Type B pancreatic cell (in vitro differentiated cells): ENCODE measurements at regions not wholly inside any gene's neighbourhood (a gene's known extent, or its start where the extent isn't known, plus 50 kb on each side); places are given as distances from the start of the nearest gene placed in this dataset.

Experiments
- DNase-seq: peaks from one replicate; pipeline ENCODE4 v3.0.0; 2021; ENCODE audit warnings: mixed read lengths; ENCODE audit not compliant: unreplicated experiment; ENCODE audit errors: extremely low spot score
- H3K27ac Mint-ChIP-seq: 2 replicates; pipeline ENCODE4 v1.8.0; 2021; ENCODE audit warnings: mild to moderate bottlenecking, mixed read lengths
- H3K27me3 Mint-ChIP-seq: 2 replicates; pipeline ENCODE4 v1.8.0; 2021; ENCODE audit warnings: mixed read lengths
- H3K36me3 Mint-ChIP-seq: 2 replicates; pipeline ENCODE4 v1.8.0; 2021; ENCODE audit warnings: mixed read lengths
- H3K4me1 Mint-ChIP-seq: one replicate; pipeline ENCODE4 v1.8.0; 2021; ENCODE audit warnings: mixed read lengths; ENCODE audit not compliant: unreplicated experiment
- H3K4me3 Mint-ChIP-seq: 2 replicates; pipeline ENCODE4 v1.8.0; 2021; ENCODE audit warnings: mild to moderate bottlenecking, mixed read lengths
- H3K9me3 Mint-ChIP-seq: 2 replicates; pipeline ENCODE4 v1.8.0; 2021; ENCODE audit warnings: mixed read lengths
- TF ChIP-seq, protein P1 (sequence below): fragments of 200-600 bp; sonication (generic); conservative IDR thresholded peaks from 2 replicates; pipeline ENCODE4 v1.5.0; 2021; ENCODE audit warnings: antibody characterized with exemption, mild to moderate bottlenecking

GRCh38 chr5:2399804-2400203, 351.7 kb downstream of the IRX2 start:
- Mint-ChIP-seq H3K27ac (no peak overlapping the region), H3K27me3 (peaks cover 4% of the 10 kb centered on the region), H3K4me1 (no peaks in the 10 kb centered on the region), H3K36me3 (no peaks in the 10 kb centered on the region), H3K4me3 (no peak overlapping the region), H3K9me3 (no peaks in the 10 kb centered on the region)
- DNase-seq, result no peak
- TF ChIP-seq, protein P1, sequence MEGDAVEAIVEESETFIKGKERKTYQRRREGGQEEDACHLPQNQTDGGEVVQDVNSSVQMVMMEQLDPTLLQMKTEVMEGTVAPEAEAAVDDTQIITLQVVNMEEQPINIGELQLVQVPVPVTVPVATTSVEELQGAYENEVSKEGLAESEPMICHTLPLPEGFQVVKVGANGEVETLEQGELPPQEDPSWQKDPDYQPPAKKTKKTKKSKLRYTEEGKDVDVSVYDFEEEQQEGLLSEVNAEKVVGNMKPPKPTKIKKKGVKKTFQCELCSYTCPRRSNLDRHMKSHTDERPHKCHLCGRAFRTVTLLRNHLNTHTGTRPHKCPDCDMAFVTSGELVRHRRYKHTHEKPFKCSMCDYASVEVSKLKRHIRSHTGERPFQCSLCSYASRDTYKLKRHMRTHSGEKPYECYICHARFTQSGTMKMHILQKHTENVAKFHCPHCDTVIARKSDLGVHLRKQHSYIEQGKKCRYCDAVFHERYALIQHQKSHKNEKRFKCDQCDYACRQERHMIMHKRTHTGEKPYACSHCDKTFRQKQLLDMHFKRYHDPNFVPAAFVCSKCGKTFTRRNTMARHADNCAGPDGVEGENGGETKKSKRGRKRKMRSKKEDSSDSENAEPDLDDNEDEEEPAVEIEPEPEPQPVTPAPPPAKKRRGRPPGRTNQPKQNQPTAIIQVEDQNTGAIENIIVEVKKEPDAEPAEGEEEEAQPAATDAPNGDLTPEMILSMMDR, result no peak

GRCh38 chr5:2399096-2399495, 352.4 kb downstream of the IRX2 start:
- Mint-ChIP-seq H3K27ac (no peak overlapping the region), H3K27me3 (peaks cover 9% of the 10 kb centered on the region), H3K36me3 (no peaks in the 10 kb centered on the region), H3K9me3 (no peaks in the 10 kb centered on the region), H3K4me1 (no peaks in the 10 kb centered on the region), H3K4me3 (no peak overlapping the region)
- TF ChIP-seq, protein P1, result no peak
- no peak for DNase-seq

GRCh38 chr5:2393556-2393955, 357.9 kb downstream of the IRX2 start:
- no peak overlapping the region for H3K27ac Mint-ChIP-seq
- TF ChIP-seq, protein P1, result no peak

DNA sequence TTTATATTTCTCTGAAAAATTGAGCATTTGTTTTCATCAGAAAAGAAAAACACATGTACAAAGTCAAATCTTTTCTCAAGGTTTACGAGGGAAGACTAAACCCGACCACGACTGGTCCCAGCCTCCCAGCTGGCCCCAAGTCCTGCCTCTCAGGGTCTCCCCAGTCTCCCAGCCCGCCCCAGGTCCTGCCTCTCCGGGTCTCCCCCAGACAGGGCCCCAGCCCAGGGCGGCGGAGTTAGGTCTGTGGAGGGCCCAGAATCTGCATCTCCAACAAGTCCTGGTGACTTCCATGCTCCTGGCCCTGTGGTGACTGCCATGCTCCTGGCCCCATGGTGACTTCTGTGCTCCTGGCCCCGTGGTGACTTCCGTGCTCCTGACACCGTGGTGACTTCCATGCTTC, 359.9 kb downstream of the IRX2 start:
- Mint-ChIP-seq H3K4me1 (peaks cover 4% of the 10 kb centered on the region), H3K36me3 (no peaks in the 10 kb centered on the region), H3K4me3 (no peak overlapping the region), H3K27ac (no peak overlapping the region), H3K9me3 (no peaks in the 10 kb centered on the region), H3K27me3 (peaks cover 32% of the 10 kb centered on the region)
- DNase-seq, result no peak
- TF ChIP-seq, protein P1, result no peak

More at GRCh38 chr5:2393556-2393955, 357.9 kb downstream of the IRX2 start:
- Mint-ChIP-seq H3K27me3 (peaks cover 32% of the 10 kb centered on the region), H3K9me3 (no peaks in the 10 kb centered on the region), H3K4me1 (peaks cover under 1% of the 10 kb centered on the region), H3K36me3 (no peaks in the 10 kb centered on the region), H3K4me3 (no peak overlapping the region)
- no peak for DNase-seq

GRCh38 chr5:2391021-2391420, 360.5 kb downstream of the IRX2 start:
- H3K4me3 Mint-ChIP-seq, result no peak overlapping the region
- no peak for DNase-seq
- H3K4me1 Mint-ChIP-seq, result peaks cover 4% of the 10 kb centered on the region
- H3K27ac Mint-ChIP-seq, result no peak overlapping the region
- TF ChIP-seq, protein P1, result no peak
- no peaks in the 10 kb centered on the region for H3K36me3 Mint-ChIP-seq
- H3K9me3 Mint-ChIP-seq, result no peaks in the 10 kb centered on the region
- H3K27me3 Mint-ChIP-seq, result peaks cover 32% of the 10 kb centered on the region

- no peak overlapping the region for H3K27ac Mint-ChIP-seq
- DNase-seq, result no peak
- TF ChIP-seq, protein P1, result no peak
- H3K27me3 Mint-ChIP-seq, result peaks cover 32% of the 10 kb centered on the region
- no peaks in the 10 kb centered on the region for H3K9me3 Mint-ChIP-seq
- no peak overlapping the region for H3K4me3 Mint-ChIP-seq
- H3K36me3 Mint-ChIP-seq, result no peaks in the 10 kb centered on the region
- peaks cover 19% of the 10 kb centered on the region for H3K4me1 Mint-ChIP-seq
These were observed 362.9 kb downstream of the IRX2 start for GRCh38 chr5:2388571-2388970.
